Retina (tissue), 1 donor: ENCODE measurements at regions not wholly inside any gene's neighbourhood (a gene's known extent, or its start where the extent isn't known, plus 50 kb on each side); places are given as distances from the start of the nearest gene placed in this dataset.

Experiments
- DNase-seq: peaks from one replicate; pipeline ENCODE4 v3.0.0-alpha.2; 2016

GRCh38 chr12:46442239-46442638 lies 69.7 kb upstream of the SLC38A2 start:
- no peak for DNase-seq

GRCh38 chr12:46439793-46440511 lies 67.4 kb upstream of the SLC38A2 start:
- DNase-seq, result no peak

- no peak for DNase-seq
Measured at GRCh38 chr12:46438719-46439319, 66.2 kb upstream of the SLC38A2 start.

GRCh38 chr12:46438256-46438655 lies 65.7 kb upstream of the SLC38A2 start:
- no peak for DNase-seq

- no peak for DNase-seq
Measured at GRCh38 chr12:46437469-46437868, 64.9 kb upstream of the SLC38A2 start.

GRCh38 chr12:46436747-46437146 lies 64.2 kb upstream of the SLC38A2 start:
- no peak for DNase-seq

- DNase-seq, result no peak
Measured at GRCh38 chr12:46435625-46436024, 63.1 kb upstream of the SLC38A2 start.

GRCh38 chr12:46435029-46435428 lies 62.5 kb upstream of the SLC38A2 start:
- no peak for DNase-seq

GRCh38 chr12:46433829-46434228 lies 61.3 kb upstream of the SLC38A2 start:
- no peak for DNase-seq

GRCh38 chr12:46432325-46432724 lies 59.8 kb upstream of the SLC38A2 start:
- no peak for DNase-seq

GRCh38 chr12:46430340-46430948 lies 57.9 kb upstream of the SLC38A2 start:
- DNase-seq, result no peak
